Gastroesophageal sphincter (tissue), 4 donors: ENCODE measurements at regions not wholly inside any gene's neighbourhood (a gene's known extent, or its start where the extent isn't known, plus 50 kb on each side); places are given as distances from the start of the nearest gene placed in this dataset.
"Not testable (repeated sequence)": the region's sequence is repeated elsewhere in the genome, so short reads cannot be mapped to it uniquely, and the experiment has no call there.

ENCODE experiments used
- ATAC-seq: fragments of 150-250 bp; one replicate; pipeline ENCODE4 v1.9.1; 2016; ENCODE audit warnings: mild to moderate bottlenecking, moderate library complexity
- H3K27ac ChIP-seq, 4 donors: fragments of 200-600 bp; sonication (generic) in 3 of 4; 1 replicate in 3 of 4; 2 replicates in 1 of 4; pipeline ENCODE4 v1.5.1; 2016 to 2019
- H3K27me3 ChIP-seq: fragments of 200-600 bp; sonication (generic); one replicate; pipeline ENCODE4 v1.5.1; 2019
- H3K36me3 ChIP-seq, 2 donors: fragments of 200-600 bp; sonication (generic); one replicate each; pipeline ENCODE4 v1.5.1; 2019; ENCODE audit warnings: control low read depth in 1 of 2
- H3K4me1 ChIP-seq, 3 donors: fragments of 200-600 bp; sonication (generic); 1 replicate in 2 of 3; 2 replicates in 1 of 3; pipeline ENCODE4 v1.5.1; 2016 to 2019; ENCODE audit warnings: control low read depth in 2 of 3
- H3K4me3 ChIP-seq, 2 donors: fragments of 200-600 bp; sonication (generic); one replicate each; pipeline ENCODE4 v1.5.1; 2019; ENCODE audit warnings: mild to moderate bottlenecking in 1 of 2, moderate library complexity in 1 of 2
- H3K9me3 ChIP-seq, 3 donors: fragments of 200-600 bp; sonication (generic); one replicate each; pipeline ENCODE4 v1.5.1; 2017 to 2019; ENCODE audit warnings: control low read depth in 2 of 3
- CTCF ChIP-seq, 4 experiments: fragments of 200-600 bp in 2 of 4; fragments of 450-650 bp in 2 of 4; sonication (generic) in 1 of 4; IDR thresholded peaks; one replicate each; pipeline ENCODE4 v1.5.1; 2017 to 2019; ENCODE audit warnings: antibody characterized with exemption in 4 of 4, mild to moderate bottlenecking in 2 of 4, moderate library complexity in 2 of 4
- EP300 ChIP-seq: sonication (generic); formaldehyde crosslinking; IDR thresholded peaks from one replicate; pipeline ENCODE4 v1.6.1; 2017; ENCODE audit warnings: antibody characterized with exemption, mild to moderate bottlenecking
- POLR2A ChIP-seq, 2 donors: fragments of 450-650 bp; IDR thresholded peaks; one replicate each; pipeline ENCODE4 v1.6.1; 2017; ENCODE audit warnings: antibody characterized with exemption in 2 of 2, mild to moderate bottlenecking in 2 of 2, moderate library complexity in 1 of 2
- POLR2AphosphoS5 ChIP-seq: sonication (generic); formaldehyde crosslinking; IDR thresholded peaks from one replicate; pipeline ENCODE4 v1.6.1; 2017; ENCODE audit warnings: antibody characterized with exemption
- WGBS, 2 donors: methylation state at CpG; one replicate each; pipeline ENCODE4 v1.1.5; 2018; ENCODE audit warnings: low coverage in 1 of 2; 5-methylcytosine and 5-hydroxymethylcytosine counted together

GRCh38 chr9:73951147-73951546, 546.0 kb upstream of the RORB start:
- 73 to 82% methylated on average over 4 of the region's 4 CpGs for WGBS, 2 donors
- H3K4me3 ChIP-seq, result no peak overlapping the region
- H3K27ac ChIP-seq, result no peak overlapping the region
- H3K4me1 ChIP-seq, result no peaks in the 10 kb centered on the region
- H3K27me3 ChIP-seq, result no peaks in the 10 kb centered on the region
- no peak for ATAC-seq
- no peaks in the 10 kb centered on the region for H3K9me3 ChIP-seq
- no peaks in the 10 kb centered on the region for H3K36me3 ChIP-seq
- TF ChIP-seq CTCF (IDR thresholded peaks at IDR 0.05), result no peak
- TF ChIP-seq POLR2AphosphoS5, result no peak
- no peak for TF ChIP-seq EP300
- TF ChIP-seq POLR2A (IDR thresholded peaks at IDR 0.05), result no peak

GRCh38 chr9:73962792-73963191, 534.3 kb upstream of the RORB start:
- ATAC-seq, result no peak
- Histone ChIP-seq H3K27ac (no peak overlapping the region), H3K9me3 (no peaks in the 10 kb centered on the region), H3K4me1 (no peaks in the 10 kb centered on the region), H3K4me3 (no peak overlapping the region), H3K36me3 (no peaks in the 10 kb centered on the region), H3K27me3 (no peaks in the 10 kb centered on the region)
- 44 to 49% methylated on average over 4 of the region's 4 CpGs for WGBS, 2 donors
- TF ChIP-seq POLR2A (IDR thresholded peaks at IDR 0.05) (no peak), CTCF (IDR thresholded peaks at IDR 0.05) (no peak), EP300 (no peak), POLR2AphosphoS5 (no peak)

DNA sequence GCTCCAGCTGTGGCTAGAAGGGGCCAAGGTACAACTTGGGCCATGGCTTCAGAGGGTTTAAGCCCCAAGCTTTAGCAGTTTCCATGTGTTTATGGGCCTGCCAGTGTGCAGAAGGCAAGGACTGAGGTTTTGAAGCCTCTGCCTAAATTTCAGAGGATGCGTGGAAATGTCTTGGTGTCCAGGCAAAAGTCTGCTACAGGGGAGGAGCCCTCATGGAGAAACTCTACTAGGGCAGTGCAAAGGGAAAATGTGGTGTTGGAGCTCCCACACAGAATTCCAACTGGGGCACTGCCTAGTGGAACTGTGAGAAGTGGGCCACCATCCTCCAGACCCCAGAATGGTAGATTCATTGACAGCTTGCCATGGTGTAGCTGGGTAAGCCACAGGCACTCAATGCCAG, 527.2 kb upstream of the RORB start:
- Histone ChIP-seq H3K4me1 (no peaks in the 10 kb centered on the region), H3K9me3 (no peaks in the 10 kb centered on the region), H3K27me3 (no peaks in the 10 kb centered on the region), H3K36me3 (no peaks in the 10 kb centered on the region), H3K27ac (no peak overlapping the region), H3K4me3 (no peak overlapping the region)
- no peak for ATAC-seq
- 67% methylated on average over 1 of the region's 1 CpG; no CpG with 5 or more reads in 1 of the 2 donors for WGBS, 2 donors
- TF ChIP-seq POLR2A (IDR thresholded peaks at IDR 0.05) (no peak), EP300 (no peak), CTCF (IDR thresholded peaks at IDR 0.05) (no peak), POLR2AphosphoS5 (no peak)

GRCh38 chr9:73976424-73976823, 520.7 kb upstream of the RORB start:
- not testable (repeated sequence) for ATAC-seq, H3K9me3 ChIP-seq, H3K36me3 ChIP-seq, H3K27me3 ChIP-seq, H3K4me1 ChIP-seq, H3K4me3 ChIP-seq, H3K27ac ChIP-seq
- WGBS, 2 donors, result 57 to 80% methylated on average over 2 to 3 of the region's 3 CpGs

DNA sequence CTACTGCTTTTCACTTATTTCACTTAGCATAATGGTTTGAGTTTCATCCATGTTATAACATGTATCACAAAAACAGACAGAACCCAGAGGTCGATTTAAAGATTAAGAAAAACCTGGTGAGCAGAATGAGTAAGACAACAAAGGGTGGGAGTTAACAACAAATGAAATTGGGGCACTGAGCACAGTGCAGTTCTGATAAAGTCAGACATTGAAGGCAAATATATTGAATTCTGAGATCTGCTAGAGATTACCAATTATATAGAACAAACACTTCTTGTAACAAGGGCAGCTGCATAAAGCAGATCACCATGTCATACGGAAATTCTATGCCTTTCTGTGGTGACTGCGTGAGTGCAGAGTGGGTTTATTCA, 517.3 kb upstream of the RORB start:
- H3K9me3 ChIP-seq, result no peaks in the 10 kb centered on the region
- no peaks in the 10 kb centered on the region for H3K36me3 ChIP-seq
- no peak for ATAC-seq
- TF ChIP-seq POLR2A (IDR thresholded peaks at IDR 0.05) (no peak), POLR2AphosphoS5 (no peak), CTCF (IDR thresholded peaks at IDR 0.05) (no peak), EP300 (no peak)
- 49 to 56% methylated on average over 3 of the region's 3 CpGs for WGBS, 2 donors
- no peak overlapping the region for H3K27ac ChIP-seq
- H3K27me3 ChIP-seq, result no peaks in the 10 kb centered on the region
- no peak overlapping the region for H3K4me3 ChIP-seq
- no peaks in the 10 kb centered on the region for H3K4me1 ChIP-seq

DNA sequence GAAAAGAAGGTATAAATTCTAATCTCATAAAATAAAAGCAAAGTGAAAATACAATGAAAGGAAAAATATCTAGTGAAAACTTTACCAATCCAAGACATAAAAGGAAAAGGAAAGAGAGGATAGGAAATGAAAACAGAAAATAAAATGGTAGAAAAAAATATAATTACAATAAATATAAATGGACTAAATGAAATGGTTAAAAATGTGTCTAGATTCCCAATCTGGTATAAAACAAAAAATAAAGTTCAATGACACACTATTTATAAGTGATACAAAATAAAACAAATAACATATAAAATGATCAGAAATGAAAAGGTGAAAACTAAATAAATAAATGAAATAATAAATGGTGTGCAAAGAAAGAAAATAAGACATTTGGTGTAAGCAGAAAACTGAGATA, 516.4 kb upstream of the RORB start:
- H3K27ac ChIP-seq, result no peak overlapping the region
- H3K36me3 ChIP-seq, result no peaks in the 10 kb centered on the region
- TF ChIP-seq EP300 (no peak), CTCF (IDR thresholded peaks at IDR 0.05) (no peak)
- H3K4me1 ChIP-seq, result no peaks in the 10 kb centered on the region
- H3K27me3 ChIP-seq, result no peaks in the 10 kb centered on the region
- no peak overlapping the region for H3K4me3 ChIP-seq
- no peaks in the 10 kb centered on the region for H3K9me3 ChIP-seq
- ATAC-seq, result no peak
